IMR-90 (cell line): ENCODE measurements at regions not wholly inside any gene's neighbourhood (a gene's known extent, or its start where the extent isn't known, plus 50 kb on each side); places are given as distances from the start of the nearest gene placed in this dataset.

Source experiments
- ATAC-seq: fragments of 200-7000 bp; cut with Tn5 transposase; 2 replicates; pipeline ENCODE4 v1.9.1; 2020; ENCODE audit warnings: low read depth, mild to moderate bottlenecking, moderate library complexity
- BruUV-seq: library from RNA; stranded (reverse); fragments of 400-500 nt; replicated peaks from 2 replicates; lab custom pipeline; 2021; lab: Mats Ljungman, UMichigan
- CTCF ChIA-PET: fragments of 300-600 bp; formaldehyde crosslinking; extraction: SDS; loops from one replicate; lab custom pipeline; 2021; ENCODE audit warnings: antibody characterized with exemption; lab: Yijun Ruan, JAX
- POLR2A ChIA-PET: fragments of 300-600 bp; sonication (Branson Sonifier 250); formaldehyde crosslinking; loops from one replicate; lab custom pipeline; 2022; ENCODE audit warnings: antibody characterized with exemption; ENCODE audit not compliant: unreplicated experiment; lab: Charles Lee
- DNase-seq: peaks from one replicate; pipeline ENCODE4 v3.0.0; 2013
- H2AFZ ChIP-seq: replicated peaks from 2 replicates; pipeline ENCODE3; 2013; ENCODE audit warnings: low read length, mild to moderate bottlenecking; ENCODE audit not compliant: poor library complexity
- H2AK5ac ChIP-seq: 2 replicates; pipeline ENCODE4 v1.6.1; 2013; ENCODE audit warnings: low read depth, low read length, inconsistent platforms
- H2AK9ac ChIP-seq: replicated peaks from 2 replicates; pipeline ENCODE3; 2013; ENCODE audit warnings: mild to moderate bottlenecking, low read depth, low read length, moderate library complexity; ENCODE audit not compliant: poor library complexity
- H2BK120ac ChIP-seq: 2 replicates; pipeline ENCODE4 v1.6.1; 2013; ENCODE audit warnings: low read depth, low read length, inconsistent platforms
- H2BK15ac ChIP-seq: 3 replicates; pipeline ENCODE4 v1.6.1; 2013; ENCODE audit warnings: low read depth, low read length, inconsistent platforms
- H2BK20ac ChIP-seq: 2 replicates; pipeline ENCODE4 v1.6.1; 2013; ENCODE audit warnings: low read depth, mild to moderate bottlenecking, inconsistent platforms, low read length, moderate library complexity
- H2BK5ac ChIP-seq: 2 replicates; pipeline ENCODE4 v1.6.1; 2013; ENCODE audit warnings: mild to moderate bottlenecking, low read depth, low read length, inconsistent platforms; ENCODE audit not compliant: poor library complexity, severe bottlenecking
- H3K14ac ChIP-seq: replicated peaks from 2 replicates; pipeline ENCODE4 v1.6.1; 2013; ENCODE audit warnings: low read depth, low read length, inconsistent platforms
- H3K18ac ChIP-seq: 2 replicates; pipeline ENCODE4 v1.6.1; 2013; ENCODE audit warnings: low read depth, low read length, control low read depth
- H3K23ac ChIP-seq: 2 replicates; pipeline ENCODE4 v1.6.1; 2013; ENCODE audit warnings: low read depth, low read length, inconsistent platforms
- H3K27ac ChIP-seq: 2 replicates; pipeline ENCODE4 v1.5.1; 2013; ENCODE audit warnings: mild to moderate bottlenecking, control low read depth, low read length; ENCODE audit not compliant: insufficient read depth
- H3K27me3 ChIP-seq: 2 replicates; pipeline ENCODE4 v1.6.1; 2013; ENCODE audit warnings: low read length; ENCODE audit not compliant: control insufficient read depth, insufficient read depth
- H3K36me3 ChIP-seq: 2 replicates; pipeline ENCODE4 v1.6.1; 2013; ENCODE audit warnings: low read length, mixed read lengths; ENCODE audit not compliant: control insufficient read depth, insufficient read depth
- H3K4ac ChIP-seq: 2 replicates; pipeline ENCODE4 v1.6.1; 2013; ENCODE audit warnings: low read depth, low read length, inconsistent platforms
- H3K4me1 ChIP-seq: 2 replicates; pipeline ENCODE4 v1.6.1; 2013; ENCODE audit warnings: low read length, mixed read lengths; ENCODE audit not compliant: control insufficient read depth, insufficient read depth
- H3K4me2 ChIP-seq: 2 replicates; pipeline ENCODE4 v1.6.1; 2013; ENCODE audit warnings: low read depth, mild to moderate bottlenecking, control low read depth, low read length, moderate library complexity
- H3K4me3 ChIP-seq: 2 replicates; pipeline ENCODE4 v1.5.1; 2013; ENCODE audit warnings: low read depth, mild to moderate bottlenecking, control low read depth, low read length, moderate library complexity; ENCODE audit not compliant: insufficient read depth
- H3K56ac ChIP-seq: 2 replicates; pipeline ENCODE4 v1.6.1; 2013; ENCODE audit warnings: low read length, inconsistent platforms; ENCODE audit not compliant: insufficient read depth; ENCODE audit errors: extremely low read depth
- H3K79me1 ChIP-seq, 2 experiments: 2 replicates each; pipeline ENCODE4 v1.6.1; 2013; ENCODE audit warnings: low read length in 2 of 2, inconsistent platforms in 1 of 2, low read depth in 1 of 2
- H3K9ac ChIP-seq: 2 replicates; pipeline ENCODE4 v1.6.1; 2013; ENCODE audit warnings: low read depth, low read length, control low read depth
- H3K9me1 ChIP-seq: 2 replicates; pipeline ENCODE4 v1.6.1; 2013; ENCODE audit warnings: low read length, inconsistent platforms; ENCODE audit not compliant: insufficient read depth
- H3K9me3 ChIP-seq: 2 replicates; pipeline ENCODE4 v1.6.1; 2013; ENCODE audit warnings: low read length; ENCODE audit not compliant: control insufficient read depth, insufficient read depth
- H4K20me1 ChIP-seq: 2 replicates; pipeline ENCODE4 v1.6.1; 2013; ENCODE audit warnings: low read length, inconsistent platforms; ENCODE audit not compliant: insufficient read depth
- H4K5ac ChIP-seq: 2 replicates; pipeline ENCODE4 v1.6.1; 2013; ENCODE audit warnings: mild to moderate bottlenecking, low read depth, low read length, control low read depth
- H4K8ac ChIP-seq, 2 experiments: 2 replicates each; pipeline ENCODE4 v1.6.1; 2013; ENCODE audit warnings: low read depth in 2 of 2, low read length in 2 of 2, control low read depth in 1 of 2, inconsistent platforms in 1 of 2
- H4K91ac ChIP-seq: 2 replicates; pipeline ENCODE4 v1.6.1; 2013; ENCODE audit warnings: low read depth, low read length, inconsistent platforms; ENCODE audit not compliant: insufficient read depth
- CEBPB ChIP-seq: IDR thresholded peaks from 2 replicates; pipeline ENCODE4 v1.6.1; 2012; ENCODE audit warnings: low read depth, low read length, improper control_type of control experiment
- MAFK ChIP-seq: IDR thresholded peaks from 2 replicates; pipeline ENCODE4 v1.6.1; 2012; ENCODE audit warnings: low read depth, low read length, improper control_type of control experiment
- MXI1 ChIP-seq: IDR thresholded peaks from 2 replicates; pipeline ENCODE4 v1.6.1; 2012; ENCODE audit warnings: low read depth, mild to moderate bottlenecking, low read length, moderate library complexity, borderline replicate concordance
- RAD21 ChIP-seq: IDR thresholded peaks from 2 replicates; pipeline ENCODE4 v1.6.1; 2012; ENCODE audit warnings: low read length, improper control_type of control experiment
- WGBS, 2 experiments: methylation state at CpG; one replicate each; pipeline versions ENCODE4 v1.1.5 to v1.1.7; 2013; ENCODE audit warnings: missing lambda C conversion rate in 2 of 2; ENCODE audit not compliant: insufficient read length in 1 of 2; ENCODE audit errors: extremely low coverage in 2 of 2; 5-methylcytosine and 5-hydroxymethylcytosine counted together
- dilution Hi-C: fragments of 300-500 bp; cut with HindIII; formaldehyde crosslinking; loops from one replicate; pipeline ENCODE4 v1.14.3; 2018; ENCODE audit warnings: low sequenced_read_pairs; ENCODE audit not compliant: unreplicated experiment
- in situ Hi-C: fragments of 300-500 bp; cut with MboI; formaldehyde crosslinking; loops from 3 replicates; pipeline ENCODE4 v1.14.3; 2019; ENCODE audit warnings: low sequenced_read_pairs, inconsistent platforms, mixed read lengths
- intact Hi-C: fragments of 100-400 bp; cut with micrococcal nuclease; formaldehyde crosslinking; loops from 2 replicates; pipeline ENCODE4 v1.10.0; 2022
- TF ChIP-seq, protein P1 (sequence below): conservative IDR thresholded peaks from 2 replicates; pipeline ENCODE4 v1.5.1; 2012; ENCODE audit warnings: mild to moderate bottlenecking, low read depth, low read length, improper control_type of control experiment

DNA sequence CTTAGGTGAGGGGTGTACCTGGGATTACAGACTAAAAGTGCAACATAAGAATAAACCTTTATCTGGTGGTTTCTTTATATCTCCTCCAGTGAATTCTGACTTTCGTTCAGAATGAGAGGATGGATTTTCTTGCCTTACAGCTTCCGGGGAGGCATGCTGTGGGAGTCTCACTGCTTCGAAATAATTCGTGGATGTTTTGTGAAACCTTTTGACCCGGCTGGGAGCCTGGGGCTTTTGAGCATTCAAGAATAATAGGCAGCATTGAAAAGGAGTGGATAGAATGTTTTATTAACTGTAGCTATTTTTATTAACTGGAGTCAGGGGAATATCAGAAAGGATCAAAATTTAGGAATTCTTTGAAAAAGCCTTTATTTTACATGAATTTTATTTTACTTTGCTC lies 149.1 kb downstream of the RWDD3 start:
- no peak overlapping the region for H2BK20ac ChIP-seq
- H3K9ac ChIP-seq, result no peak overlapping the region
- BruUV-seq, result no TSS peak
- TF ChIP-seq, protein P1, sequence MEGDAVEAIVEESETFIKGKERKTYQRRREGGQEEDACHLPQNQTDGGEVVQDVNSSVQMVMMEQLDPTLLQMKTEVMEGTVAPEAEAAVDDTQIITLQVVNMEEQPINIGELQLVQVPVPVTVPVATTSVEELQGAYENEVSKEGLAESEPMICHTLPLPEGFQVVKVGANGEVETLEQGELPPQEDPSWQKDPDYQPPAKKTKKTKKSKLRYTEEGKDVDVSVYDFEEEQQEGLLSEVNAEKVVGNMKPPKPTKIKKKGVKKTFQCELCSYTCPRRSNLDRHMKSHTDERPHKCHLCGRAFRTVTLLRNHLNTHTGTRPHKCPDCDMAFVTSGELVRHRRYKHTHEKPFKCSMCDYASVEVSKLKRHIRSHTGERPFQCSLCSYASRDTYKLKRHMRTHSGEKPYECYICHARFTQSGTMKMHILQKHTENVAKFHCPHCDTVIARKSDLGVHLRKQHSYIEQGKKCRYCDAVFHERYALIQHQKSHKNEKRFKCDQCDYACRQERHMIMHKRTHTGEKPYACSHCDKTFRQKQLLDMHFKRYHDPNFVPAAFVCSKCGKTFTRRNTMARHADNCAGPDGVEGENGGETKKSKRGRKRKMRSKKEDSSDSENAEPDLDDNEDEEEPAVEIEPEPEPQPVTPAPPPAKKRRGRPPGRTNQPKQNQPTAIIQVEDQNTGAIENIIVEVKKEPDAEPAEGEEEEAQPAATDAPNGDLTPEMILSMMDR, result no peak
- no peak for TF ChIP-seq CEBPB
- no peak for TF ChIP-seq RAD21
- TF ChIP-seq MXI1, result no peak
- no peak for TF ChIP-seq MAFK
- H3K4ac ChIP-seq, result no peak overlapping the region
- in situ Hi-C loops, result no loop called here
- CTCF ChIA-PET, result no interaction called here
- H3K27me3 ChIP-seq, result no peaks in the 10 kb centered on the region
- H3K4me2 ChIP-seq, result no peak overlapping the region
- H3K9me1 ChIP-seq, result no peaks in the 10 kb centered on the region
- H4K5ac ChIP-seq, result no peak overlapping the region
- dilution Hi-C loops, result no loop called here
- no peaks in the 10 kb centered on the region for H3K4me1 ChIP-seq
- no peak overlapping the region for H2BK5ac ChIP-seq
- no peaks in the 10 kb centered on the region for H3K9me3 ChIP-seq
- no peak overlapping the region for H2BK15ac ChIP-seq
- H3K4me3 ChIP-seq, result no peak overlapping the region
- no peak overlapping the region for H3K56ac ChIP-seq
- H3K79me1 ChIP-seq, result no peaks in the 10 kb centered on the region
- no peak overlapping the region for H3K14ac ChIP-seq
- WGBS, 2 experiments, result no CpG with 5 or more reads among the region's 5 CpGs
- no peaks in the 10 kb centered on the region for H3K36me3 ChIP-seq
- no peak overlapping the region for H2AK9ac ChIP-seq
- POLR2A ChIA-PET, result no interaction called here
- ATAC-seq (no peak), DNase-seq (no peak)
- no peak overlapping the region for H2BK120ac ChIP-seq
- H4K91ac ChIP-seq, result no peak overlapping the region
- H2AK5ac ChIP-seq, result no peak overlapping the region
- H3K27ac ChIP-seq, result no peak overlapping the region
- H4K20me1 ChIP-seq, result no peaks in the 10 kb centered on the region
- intact Hi-C loops, result no loop called here
- no peak overlapping the region for H3K23ac ChIP-seq
- no peak overlapping the region for H4K8ac ChIP-seq
- H3K18ac ChIP-seq, result no peak overlapping the region
- no peak overlapping the region for H2AFZ ChIP-seq
